ENCODE measurements at regions not wholly inside any gene's neighbourhood (a gene's known extent, or its start where the extent isn't known, plus 50 kb on each side); places are given as distances from the start of the nearest gene placed in this dataset.

GRCh38 chr5:86875539-86875938 is 257.8 kb downstream of the COX7C start:
- Histone ChIP-seq H3K79me2 (ENCODE audit: control insufficient read depth, insufficient read depth, low read length) (no peaks in the 10 kb centered on the region), H3K27me3 (ENCODE audit: control insufficient read depth, extremely low read depth, insufficient read depth, low read length) (no peaks in the 10 kb centered on the region), H3K9me3 (ENCODE audit: control insufficient read depth, low read depth, low read length) (no peaks in the 10 kb centered on the region), H3K4me3 (ENCODE audit: control insufficient read depth in 2 of 3, extremely low read depth in 1 of 3, insufficient read depth in 2 of 3, low read depth in 1 of 3, low read length in 3 of 3) (no peak overlapping the region), H3K27ac (ENCODE audit: control insufficient read depth, insufficient read depth, low read length) (no peak overlapping the region), H3K36me3 (ENCODE audit: control insufficient read depth in 2 of 2, extremely low read depth in 1 of 2, insufficient read depth in 2 of 2, low read length in 2 of 2) (no peaks in the 10 kb centered on the region), H3K4me1 (ENCODE audit: control insufficient read depth, extremely low read depth, insufficient read depth, low read length) (no peaks in the 10 kb centered on the region), H4K20me1 (ENCODE audit: control insufficient read depth, extremely low read depth, insufficient read depth, low read length) (no peaks in the 10 kb centered on the region), H3K9me1 (ENCODE audit: control insufficient read depth, extremely low read depth, insufficient read depth, low read length) (no peaks in the 10 kb centered on the region), H3K4me2 (ENCODE audit: control insufficient read depth, extremely low read depth, insufficient read depth, low read depth, low read length) (no peak overlapping the region), H2AFZ (ENCODE audit: control insufficient read depth, low read length) (no peak overlapping the region), H3K9ac (ENCODE audit: control insufficient read depth, extremely low read depth, insufficient read depth, low read length) (no peak overlapping the region)
- DNase-seq (ENCODE audit: low read depth, low spot score), result no peak
- dilution Hi-C loops (cut with MboI; ENCODE audit: extremely low pct_ligation_motif_present, low sequenced_read_pairs), result no loop called here
- no peak for TF ChIP-seq EZH2 (IDR thresholded peaks at IDR 0.05; ENCODE audit: low read length)
- no peak for TF ChIP-seq CTCF (optimal IDR thresholded peaks at IDR 0.05 in 1 of 3, IDR thresholded peaks at IDR 0.05 in 1 of 3, conservative IDR thresholded peaks at IDR 0.05 in 1 of 3; ENCODE audit: extremely low read depth in 1 of 3, insufficient read depth in 2 of 3, low read length in 3 of 3)
- no peak for FAIRE-seq

- H3K27me3 ChIP-seq (ENCODE audit: control insufficient read depth, extremely low read depth, insufficient read depth, low read length), result no peaks in the 10 kb centered on the region
Observed at GRCh38 chr5:86878250-86878649, 260.5 kb downstream of the COX7C start.

More at GRCh38 chr5:86878250-86878649, 260.5 kb downstream of the COX7C start:
- H3K79me2 ChIP-seq (ENCODE audit: control insufficient read depth, insufficient read depth, low read length), result no peaks in the 10 kb centered on the region
- H3K9ac ChIP-seq (ENCODE audit: control insufficient read depth, extremely low read depth, insufficient read depth, low read length), result no peak overlapping the region
- H3K4me1 ChIP-seq (ENCODE audit: control insufficient read depth, extremely low read depth, insufficient read depth, low read length), result no peaks in the 10 kb centered on the region
- no peaks in the 10 kb centered on the region for H3K9me3 ChIP-seq (ENCODE audit: control insufficient read depth, low read depth, low read length)
- no peaks in the 10 kb centered on the region for H3K9me1 ChIP-seq (ENCODE audit: control insufficient read depth, extremely low read depth, insufficient read depth, low read length)
- no peaks in the 10 kb centered on the region for H3K36me3 ChIP-seq (ENCODE audit: control insufficient read depth in 2 of 2, extremely low read depth in 1 of 2, insufficient read depth in 2 of 2, low read length in 2 of 2)
- DNase-seq (ENCODE audit: low read depth, low spot score), result no peak
- no peak overlapping the region for H3K4me3 ChIP-seq (ENCODE audit: control insufficient read depth in 2 of 3, extremely low read depth in 1 of 3, insufficient read depth in 2 of 3, low read depth in 1 of 3, low read length in 3 of 3)
- no peak for TF ChIP-seq EZH2 (IDR thresholded peaks at IDR 0.05; ENCODE audit: low read length)
- TF ChIP-seq CTCF (optimal IDR thresholded peaks at IDR 0.05 in 1 of 3, IDR thresholded peaks at IDR 0.05 in 1 of 3, conservative IDR thresholded peaks at IDR 0.05 in 1 of 3; ENCODE audit: extremely low read depth in 1 of 3, insufficient read depth in 2 of 3, low read length in 3 of 3), result no peak
- no peak overlapping the region for H3K4me2 ChIP-seq (ENCODE audit: control insufficient read depth, extremely low read depth, insufficient read depth, low read depth, low read length)
- no peaks in the 10 kb centered on the region for H4K20me1 ChIP-seq (ENCODE audit: control insufficient read depth, extremely low read depth, insufficient read depth, low read length)
- dilution Hi-C loops (cut with MboI; ENCODE audit: extremely low pct_ligation_motif_present, low sequenced_read_pairs), result no loop called here
- FAIRE-seq, result no peak
- no peak overlapping the region for H3K27ac ChIP-seq (ENCODE audit: control insufficient read depth, insufficient read depth, low read length)
- no peak overlapping the region for H2AFZ ChIP-seq (ENCODE audit: control insufficient read depth, low read length)
